ENCODE measurements at regions not wholly inside any gene's neighbourhood (a gene's known extent, or its start where the extent isn't known, plus 50 kb on each side); places are given as distances from the start of the nearest gene placed in this dataset.

DNA sequence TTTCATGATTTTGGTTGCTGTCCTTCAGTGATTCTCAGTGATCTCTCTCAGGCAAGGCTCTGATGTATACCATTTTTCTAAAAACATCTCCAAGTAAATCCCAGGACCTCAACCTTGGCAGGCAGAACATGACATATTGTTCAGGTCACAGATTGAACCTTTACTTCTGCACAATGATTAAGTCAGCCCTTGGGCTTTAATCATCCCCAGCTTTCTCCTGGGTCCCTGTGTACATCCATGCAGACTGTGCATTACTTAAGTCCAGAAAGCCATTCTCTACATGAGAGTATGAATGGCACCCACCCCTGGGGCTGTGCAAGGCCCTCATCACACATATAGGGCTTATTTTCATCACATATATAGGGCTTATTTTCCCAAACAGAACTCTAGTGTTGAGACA lies 58.7 kb upstream of the ADAMTS3 start:
- no peak for TF ChIP-seq POLR2A (IDR thresholded peaks at IDR 0.05)
- TF ChIP-seq, protein P1, sequence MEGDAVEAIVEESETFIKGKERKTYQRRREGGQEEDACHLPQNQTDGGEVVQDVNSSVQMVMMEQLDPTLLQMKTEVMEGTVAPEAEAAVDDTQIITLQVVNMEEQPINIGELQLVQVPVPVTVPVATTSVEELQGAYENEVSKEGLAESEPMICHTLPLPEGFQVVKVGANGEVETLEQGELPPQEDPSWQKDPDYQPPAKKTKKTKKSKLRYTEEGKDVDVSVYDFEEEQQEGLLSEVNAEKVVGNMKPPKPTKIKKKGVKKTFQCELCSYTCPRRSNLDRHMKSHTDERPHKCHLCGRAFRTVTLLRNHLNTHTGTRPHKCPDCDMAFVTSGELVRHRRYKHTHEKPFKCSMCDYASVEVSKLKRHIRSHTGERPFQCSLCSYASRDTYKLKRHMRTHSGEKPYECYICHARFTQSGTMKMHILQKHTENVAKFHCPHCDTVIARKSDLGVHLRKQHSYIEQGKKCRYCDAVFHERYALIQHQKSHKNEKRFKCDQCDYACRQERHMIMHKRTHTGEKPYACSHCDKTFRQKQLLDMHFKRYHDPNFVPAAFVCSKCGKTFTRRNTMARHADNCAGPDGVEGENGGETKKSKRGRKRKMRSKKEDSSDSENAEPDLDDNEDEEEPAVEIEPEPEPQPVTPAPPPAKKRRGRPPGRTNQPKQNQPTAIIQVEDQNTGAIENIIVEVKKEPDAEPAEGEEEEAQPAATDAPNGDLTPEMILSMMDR (IDR thresholded peaks at IDR 0.05) = no peak
- no peak for TF ChIP-seq POLR2AphosphoS5 (IDR thresholded peaks at IDR 0.05)
